GM19397 (cell line): ENCODE measurements at regions not wholly inside any gene's neighbourhood (a gene's known extent, or its start where the extent isn't known, plus 50 kb on each side); places are given as distances from the start of the nearest gene placed in this dataset.
"Not testable (repeated sequence)": the region's sequence is repeated elsewhere in the genome, so short reads cannot be mapped to it uniquely, and the experiment has no call there.

Experiments
- ATAC-seq: cut with Tn5 transposase; IDR thresholded peaks from one replicate; pipeline ENCODE4 v1.9.1; 2021; ENCODE audit warnings: mild to moderate bottlenecking, moderate library complexity; ENCODE audit not compliant: unreplicated experiment

DNA sequence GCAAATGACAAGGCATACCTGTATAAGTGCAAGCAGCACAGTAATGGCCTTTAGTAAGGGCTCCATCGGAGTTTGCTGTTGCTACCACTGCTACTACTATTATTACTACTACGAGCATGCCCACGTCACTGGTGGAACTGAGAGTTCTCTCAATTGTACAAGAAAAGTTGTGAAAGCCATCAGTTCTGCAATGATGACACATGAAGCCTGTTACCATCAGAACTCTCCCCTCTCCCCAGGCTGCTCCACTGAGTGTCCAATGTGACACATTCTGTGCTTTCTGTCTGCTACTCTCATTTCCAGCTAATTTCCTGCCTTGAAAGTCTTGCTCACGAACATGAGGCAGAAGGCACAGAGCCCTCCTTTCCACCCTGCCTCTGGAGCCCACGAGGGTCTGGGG, 263.2 kb upstream of the MGMT start:
- ATAC-seq: no peak

DNA sequence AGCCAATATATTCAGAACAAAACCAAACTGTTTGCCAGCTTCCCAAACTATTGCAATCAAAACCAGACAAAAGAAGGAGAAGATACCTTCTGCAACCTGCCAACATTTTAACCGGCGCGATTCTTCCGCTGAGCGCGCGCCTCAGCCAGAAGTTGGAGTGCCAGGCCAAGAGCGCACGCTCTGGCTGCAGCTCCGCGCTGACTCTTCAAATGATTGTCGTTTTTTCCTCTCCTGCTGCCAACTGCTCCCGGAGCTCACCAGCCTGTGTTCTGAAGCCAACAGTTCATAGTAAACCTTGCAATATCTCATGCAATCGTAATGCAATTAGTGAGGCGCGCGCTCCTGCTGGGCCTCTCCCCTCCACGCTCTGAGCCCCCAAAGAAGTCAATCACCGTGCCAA, 259.7 kb upstream of the MGMT start:
- no peak for ATAC-seq

DNA sequence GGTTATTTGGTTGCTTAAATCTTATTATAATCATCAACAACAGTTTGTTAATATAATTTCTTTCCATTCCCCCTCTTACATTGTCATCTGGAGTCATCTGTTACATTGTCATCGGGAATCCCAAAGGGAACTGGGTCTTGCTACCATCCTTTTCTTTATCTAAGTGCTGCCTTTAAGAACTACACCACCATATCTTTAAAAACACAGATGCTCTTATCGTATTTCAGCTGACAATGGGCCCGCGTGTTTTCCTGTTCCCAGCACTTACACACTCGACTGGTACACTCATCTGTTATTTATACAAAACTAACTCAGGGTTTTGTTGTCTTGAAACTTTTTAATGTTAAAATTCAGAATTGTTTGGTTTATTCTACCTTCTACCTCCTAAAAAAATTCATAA, 256.2 kb upstream of the MGMT start:
- no peak for ATAC-seq

DNA sequence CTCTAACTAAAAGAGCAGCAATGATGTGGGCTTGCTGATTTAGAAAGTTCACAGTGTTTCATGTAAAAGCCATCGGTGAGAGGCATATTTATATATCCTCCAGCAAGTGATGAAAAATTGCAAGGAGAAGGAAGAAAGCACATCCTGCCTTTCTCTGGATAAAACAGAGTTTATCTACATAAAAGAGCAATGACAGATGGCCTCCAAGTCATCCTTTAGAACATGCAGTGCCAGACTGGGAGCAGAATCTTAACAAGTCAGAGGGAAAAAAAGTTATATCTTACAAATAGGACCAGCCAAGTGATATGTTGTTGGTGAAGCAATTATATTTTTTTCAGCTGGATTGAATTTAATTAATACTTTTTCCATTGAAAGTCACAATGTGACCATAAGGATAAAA, 253.8 kb upstream of the MGMT start:
- ATAC-seq: no peak

DNA sequence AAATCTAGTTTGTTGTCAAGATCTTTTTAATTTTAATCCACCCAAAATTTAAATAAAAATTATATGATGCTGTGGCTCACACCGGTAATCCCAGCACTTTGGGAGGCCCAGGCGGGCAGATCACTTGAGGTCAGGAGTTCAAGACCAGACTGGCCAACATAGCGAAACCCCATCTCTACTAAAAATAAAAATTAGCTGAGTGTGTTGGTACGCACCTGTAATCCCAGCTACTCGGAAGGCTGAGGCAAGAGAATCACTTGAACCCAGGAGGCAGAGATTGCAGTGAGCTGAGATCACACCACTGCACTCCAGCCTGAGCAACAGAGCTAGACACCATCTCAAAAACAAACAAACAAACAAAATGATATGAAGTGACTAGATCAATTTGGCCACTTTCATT, 253.0 kb upstream of the MGMT start:
- not testable (repeated sequence) for ATAC-seq

DNA sequence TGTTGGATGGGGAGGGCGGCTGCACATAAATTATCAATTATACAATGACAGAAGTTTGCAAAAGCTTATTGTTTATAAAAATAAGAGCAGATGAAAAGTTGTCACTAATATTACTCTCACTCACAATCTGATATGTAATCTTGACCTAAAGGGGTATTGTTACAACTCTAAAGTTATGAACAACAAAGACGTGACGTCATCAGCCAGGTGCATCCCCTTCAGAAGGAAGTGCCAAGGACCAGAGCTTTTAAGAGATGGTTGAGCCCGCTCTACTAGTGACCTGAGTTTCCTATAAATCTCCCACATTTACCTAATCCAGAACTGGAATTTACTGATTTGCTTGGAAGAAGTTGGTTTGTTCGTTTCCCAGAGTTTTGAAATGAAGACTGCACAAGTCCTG, 247.7 kb upstream of the MGMT start:
- ATAC-seq: no peak

DNA sequence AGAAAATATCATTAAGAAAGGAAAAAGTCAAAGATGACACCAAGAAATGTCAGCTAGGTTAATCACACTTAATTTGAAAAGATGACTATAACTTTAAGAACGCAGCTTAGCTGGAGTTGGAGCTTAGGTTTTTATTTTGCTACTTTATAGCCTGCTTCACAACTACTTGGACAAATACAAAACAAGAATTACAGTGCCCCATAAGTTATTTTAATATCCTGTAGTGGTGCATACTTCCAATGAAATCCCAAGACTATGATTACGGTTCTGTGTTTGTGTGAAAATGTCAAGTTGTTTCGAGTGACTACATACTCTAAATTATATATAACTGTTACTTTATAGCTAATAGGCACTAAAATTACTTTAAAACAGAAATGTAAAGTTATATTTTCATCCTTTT, 244.6 kb upstream of the MGMT start:
- ATAC-seq: no peak

DNA sequence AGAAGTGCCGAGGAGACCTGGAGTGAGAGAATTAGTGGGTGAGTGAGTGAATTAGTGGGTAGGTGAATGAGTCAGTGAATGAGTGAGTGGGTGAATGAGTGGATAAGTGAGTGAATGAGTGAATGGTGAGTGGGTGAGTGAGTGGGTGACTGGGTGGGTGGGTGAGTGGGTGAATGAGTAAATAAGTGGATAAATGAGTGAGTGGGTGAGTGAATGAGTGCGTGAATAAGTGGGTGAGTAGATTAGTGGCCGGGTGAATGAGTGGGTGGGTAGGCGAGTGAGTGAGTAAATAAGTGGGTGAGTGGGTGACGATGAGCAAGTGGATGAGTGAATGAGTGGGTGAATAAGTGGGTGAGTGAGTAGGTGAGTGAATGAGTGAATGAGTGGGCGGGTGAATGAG, 243.7 kb upstream of the MGMT start:
- no peak for ATAC-seq

DNA sequence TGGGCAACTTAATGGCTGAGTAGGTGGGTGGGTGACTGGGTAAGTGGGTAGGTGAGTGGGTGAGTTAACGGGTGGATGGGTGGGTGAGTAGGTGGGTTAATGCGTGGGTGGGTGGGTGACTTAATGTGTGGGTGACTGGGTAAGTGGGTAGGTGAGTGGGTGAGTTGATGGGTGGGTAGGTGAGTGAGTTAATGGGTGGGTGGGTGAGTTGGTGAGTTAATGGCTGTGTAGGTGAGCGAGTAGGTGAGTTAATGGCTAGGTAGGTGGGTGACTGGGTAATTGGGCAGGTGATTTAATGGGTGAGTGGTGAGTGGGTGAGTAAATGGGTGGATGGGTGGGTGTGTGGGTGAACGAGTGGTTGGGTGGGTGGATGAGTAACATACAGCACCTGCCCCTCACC, 243.0 kb upstream of the MGMT start:
- ATAC-seq: no peak

DNA sequence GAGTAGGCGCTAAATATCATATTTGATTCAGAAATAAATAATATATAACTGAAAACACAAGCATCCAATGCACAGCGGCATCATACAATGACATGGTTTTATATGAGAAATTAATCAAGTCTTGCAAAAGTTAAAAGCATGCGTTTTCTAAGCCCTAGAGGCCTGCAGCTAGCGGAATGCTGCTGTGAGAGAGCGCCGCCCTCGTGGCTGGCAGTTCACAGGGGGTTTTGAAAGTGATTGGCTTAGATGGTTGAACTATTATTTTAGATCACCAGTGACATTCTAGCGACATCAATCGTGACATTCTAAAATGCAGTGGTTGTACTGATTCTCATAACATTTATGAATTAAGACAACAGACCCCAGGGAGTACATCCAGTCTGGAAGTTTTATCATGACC, 235.2 kb upstream of the MGMT start:
- no peak for ATAC-seq

DNA sequence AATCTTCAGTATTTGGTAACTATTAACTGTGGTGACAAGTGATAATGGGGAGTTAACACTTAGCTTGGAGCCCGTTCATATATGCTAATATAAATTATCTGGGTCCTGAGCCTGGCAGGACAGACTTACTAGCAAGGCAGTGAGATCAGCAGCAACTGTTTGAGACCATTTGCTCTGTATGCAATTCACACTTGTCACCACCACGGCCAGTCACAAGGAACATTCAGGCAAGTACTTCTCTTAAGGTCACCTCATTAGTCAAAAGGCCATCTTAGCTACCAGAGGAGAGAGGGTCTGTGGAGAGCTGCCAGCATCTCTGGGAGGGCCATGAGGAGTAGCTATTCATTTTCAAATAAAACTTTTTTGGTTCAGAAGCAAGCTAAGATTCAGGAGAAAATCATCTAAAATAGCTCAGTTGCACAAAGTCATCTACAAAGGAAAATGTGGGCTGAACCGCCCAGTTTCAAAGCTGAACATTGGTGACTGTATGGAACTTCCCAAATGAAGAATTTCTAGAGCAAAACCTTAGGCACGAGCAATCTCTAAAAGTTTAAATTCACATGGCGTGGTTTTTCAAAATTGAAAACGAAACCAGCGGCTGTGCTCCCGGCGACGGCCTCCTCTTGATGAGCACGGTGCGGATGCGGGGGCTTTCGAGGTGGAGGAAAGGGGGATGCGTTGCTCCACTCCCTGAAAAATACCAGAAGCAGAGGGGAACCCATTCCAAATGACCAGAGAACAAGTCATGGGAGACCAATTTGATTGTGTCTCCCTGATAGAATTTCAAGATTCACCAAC, 233.5 kb upstream of the MGMT start:
- ATAC-seq: no peak

DNA sequence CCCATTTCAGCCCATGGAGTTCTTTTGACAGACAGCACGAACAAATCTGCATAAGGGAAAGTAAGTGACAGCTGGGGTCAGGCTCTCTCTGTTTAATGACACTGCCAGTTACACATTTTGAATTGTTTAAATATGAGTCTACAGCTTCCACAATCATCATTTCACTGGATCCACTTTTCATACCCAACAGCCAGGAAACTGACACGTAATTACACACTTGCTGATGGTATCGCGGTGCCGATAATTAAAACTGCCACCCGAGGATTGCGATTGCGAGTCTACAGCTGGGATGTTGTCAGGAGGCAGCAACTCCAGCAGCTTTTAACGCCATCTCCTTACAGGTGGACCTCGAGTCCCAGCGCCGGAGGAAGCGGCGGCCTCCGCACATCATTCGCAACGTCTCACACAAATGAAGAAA, 230.8 kb upstream of the MGMT start:
- ATAC-seq: no peak

DNA sequence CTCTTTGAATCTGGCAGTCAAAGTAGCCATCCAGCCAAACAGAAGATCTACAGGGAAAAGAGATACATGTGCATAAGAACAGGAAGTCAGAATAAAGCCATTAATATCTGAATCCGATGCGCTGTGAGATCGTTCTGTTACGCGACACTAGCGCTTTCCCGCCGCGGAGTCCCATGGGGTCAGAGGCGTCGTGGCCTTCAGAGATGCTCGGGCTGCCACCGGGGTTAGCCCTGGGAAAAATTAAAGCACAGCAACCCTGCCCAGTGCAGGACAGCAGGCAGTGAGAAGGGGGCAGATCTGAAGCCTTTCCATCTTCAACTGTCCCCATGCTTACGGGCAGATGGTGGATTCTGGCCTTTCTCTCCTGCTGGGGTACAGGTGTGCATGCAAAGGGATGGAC, 225.6 kb upstream of the MGMT start:
- ATAC-seq: no peak

DNA sequence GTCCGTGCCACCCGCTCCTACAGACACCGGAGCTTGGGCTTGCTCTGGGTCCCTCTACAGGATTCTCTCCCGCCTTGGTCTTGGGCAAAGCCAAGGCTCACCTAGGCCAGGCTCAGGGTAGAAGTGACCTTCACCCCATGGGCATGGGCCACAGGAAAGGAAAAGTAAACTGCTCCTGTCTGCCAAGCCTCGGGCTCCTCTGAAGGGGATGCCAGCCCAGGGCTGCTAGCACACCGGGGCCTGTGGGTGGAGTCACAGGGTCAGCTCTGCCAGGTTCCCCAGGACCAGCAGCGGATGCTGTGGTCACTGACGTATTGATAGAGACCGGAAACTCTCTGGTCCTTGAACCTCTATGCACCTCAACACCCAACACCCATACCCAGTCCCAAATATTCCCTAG, 222.7 kb upstream of the MGMT start:
- ATAC-seq: no peak

DNA sequence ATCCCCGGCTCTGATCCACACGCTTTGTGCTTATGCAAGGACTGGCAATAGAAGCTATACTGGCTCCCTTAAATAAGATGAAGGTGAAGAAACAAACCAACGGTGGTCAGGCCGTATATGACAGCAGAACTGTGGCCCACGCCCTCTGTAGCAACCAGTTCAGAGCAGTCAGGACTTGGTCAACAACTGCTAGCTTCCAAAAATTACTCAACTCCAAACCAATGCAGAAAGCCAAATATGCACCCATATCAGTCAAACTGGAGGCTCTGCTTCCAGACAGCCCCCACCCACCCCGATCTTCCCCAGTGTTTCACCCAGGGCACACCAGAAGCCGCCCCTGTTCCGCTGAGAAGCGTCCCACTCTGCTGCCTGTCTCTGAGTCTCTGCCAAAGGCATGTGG, 222.3 kb upstream of the MGMT start:
- no peak for ATAC-seq

DNA sequence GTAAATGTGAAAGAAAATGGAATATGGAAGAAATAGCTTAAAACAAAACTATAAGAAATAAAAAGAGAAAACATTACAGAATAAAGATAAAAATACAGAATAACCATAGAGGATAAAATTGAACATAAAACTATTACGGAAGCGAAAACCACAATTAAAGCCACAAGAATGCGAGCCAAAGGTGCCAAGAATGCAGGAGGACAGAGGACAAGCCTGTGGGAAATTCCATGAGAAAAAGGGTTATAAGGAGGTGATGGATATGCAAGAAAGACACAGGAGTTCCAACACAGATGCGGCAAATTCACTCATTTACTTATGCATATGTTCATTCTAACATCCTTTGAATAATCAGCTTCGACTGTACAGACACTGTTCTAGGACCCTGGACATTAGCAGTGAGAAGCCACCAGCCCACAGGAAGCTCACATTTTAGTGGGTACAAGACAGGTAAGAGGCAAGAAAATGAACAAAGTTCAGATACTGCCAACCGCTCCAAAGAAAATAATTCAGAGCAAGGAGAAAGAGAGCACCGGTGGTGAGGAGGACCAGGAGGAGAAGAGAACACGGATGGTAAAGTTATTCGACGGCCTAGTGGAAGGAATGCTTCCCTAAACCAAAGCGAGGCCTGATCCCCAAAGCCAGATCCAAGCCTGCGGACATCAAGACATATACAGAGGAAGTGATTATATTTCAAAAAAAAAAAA, 213.7 kb upstream of the MGMT start:
- ATAC-seq: no peak

DNA sequence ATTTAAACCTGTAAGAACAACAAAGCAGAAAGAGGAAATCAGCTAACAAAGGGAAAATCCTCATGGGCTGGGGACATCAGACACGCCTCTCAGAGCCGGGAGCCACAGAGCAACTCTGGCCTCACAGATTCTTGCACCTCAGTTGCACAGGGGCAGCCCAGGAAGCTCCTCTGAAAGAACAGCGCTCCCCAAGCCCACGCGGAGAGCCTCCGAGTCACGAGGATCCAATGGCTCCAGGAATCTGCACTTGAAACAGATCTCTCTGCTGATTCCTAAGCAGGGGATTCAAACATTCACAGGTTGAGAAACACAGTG, 213.2 kb upstream of the MGMT start:
- ATAC-seq: no peak

DNA sequence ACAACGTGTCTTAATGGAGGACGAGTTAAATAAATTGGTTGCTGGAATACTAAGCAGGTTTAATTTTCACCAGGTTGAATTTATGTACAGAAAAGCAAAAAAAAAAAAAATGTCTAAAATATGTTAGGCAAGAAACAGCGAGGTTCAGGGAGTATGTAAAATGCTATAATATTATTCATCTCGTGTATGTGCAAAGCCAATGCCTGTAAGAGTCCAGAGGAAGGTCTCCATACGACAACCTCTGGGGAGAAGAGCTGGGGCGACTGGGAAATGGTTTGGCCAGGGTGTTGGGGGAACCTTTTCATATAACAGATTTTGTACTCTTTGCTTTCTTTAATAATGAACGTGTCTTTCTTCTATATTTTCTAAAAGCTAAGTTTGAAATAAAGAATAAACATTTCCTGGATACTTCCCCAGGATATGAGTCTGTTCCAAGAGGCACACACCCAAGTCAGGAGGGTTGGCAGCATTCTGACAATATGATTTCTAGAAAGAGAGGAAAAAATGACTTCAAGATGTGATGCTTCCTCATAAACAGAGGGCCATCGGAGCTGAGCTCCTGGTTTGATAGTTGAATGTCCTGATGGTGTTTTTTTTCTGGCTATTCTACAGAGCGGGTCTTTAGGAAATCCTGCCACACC, 208.6 kb upstream of the MGMT start:
- no peak for ATAC-seq

DNA sequence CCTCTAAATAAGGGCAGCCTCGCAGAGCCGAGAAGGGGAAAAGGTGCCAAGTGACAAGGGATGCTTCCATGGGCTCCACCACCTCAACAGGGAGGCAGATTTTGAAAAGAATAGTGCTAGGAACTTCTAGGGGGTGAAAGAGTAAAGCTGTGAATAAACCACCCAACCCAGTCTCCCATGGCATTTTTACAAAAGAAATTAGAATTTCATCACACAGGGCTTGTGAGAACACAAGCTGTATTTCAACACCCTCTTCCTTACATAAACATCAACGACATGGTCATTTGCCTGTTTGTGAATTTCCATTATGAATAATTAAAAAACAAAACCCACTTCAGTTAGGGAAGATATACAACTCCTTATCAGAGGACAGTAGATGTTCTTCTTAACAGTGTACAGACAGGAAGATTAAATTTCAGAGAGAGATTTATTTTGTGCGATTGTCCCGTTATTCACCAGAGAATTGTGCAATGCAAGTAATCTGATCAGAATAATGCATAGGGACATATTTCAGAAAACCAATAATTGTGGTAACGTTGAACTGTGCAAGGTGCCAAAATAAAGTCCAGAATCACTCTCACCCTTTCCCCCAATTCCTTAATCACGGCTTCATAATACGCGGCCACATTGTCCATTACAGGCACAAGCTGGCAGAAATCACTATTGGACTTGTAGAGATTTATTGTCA, 207.8 kb upstream of the MGMT start:
- no peak for ATAC-seq

DNA sequence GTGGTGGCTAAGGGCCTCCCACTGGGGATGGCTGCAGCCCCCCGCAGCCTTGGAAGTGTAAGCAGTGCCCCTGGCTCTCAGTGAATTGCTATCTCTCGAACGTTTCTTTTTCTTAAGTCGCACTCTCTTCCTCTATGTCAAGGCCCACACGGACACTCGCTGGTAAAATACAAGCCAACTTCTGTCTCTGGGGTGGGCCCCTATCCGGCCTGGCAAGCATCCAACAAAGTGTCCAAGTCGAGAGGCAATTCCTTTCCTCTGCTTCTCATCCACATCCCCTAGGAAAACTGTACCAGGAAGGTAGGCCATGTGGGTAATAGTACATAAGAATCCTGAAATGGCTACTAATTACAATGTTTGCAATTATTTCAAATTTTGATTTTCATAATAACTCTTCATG, 194.9 kb upstream of the MGMT start:
- ATAC-seq: no peak

DNA sequence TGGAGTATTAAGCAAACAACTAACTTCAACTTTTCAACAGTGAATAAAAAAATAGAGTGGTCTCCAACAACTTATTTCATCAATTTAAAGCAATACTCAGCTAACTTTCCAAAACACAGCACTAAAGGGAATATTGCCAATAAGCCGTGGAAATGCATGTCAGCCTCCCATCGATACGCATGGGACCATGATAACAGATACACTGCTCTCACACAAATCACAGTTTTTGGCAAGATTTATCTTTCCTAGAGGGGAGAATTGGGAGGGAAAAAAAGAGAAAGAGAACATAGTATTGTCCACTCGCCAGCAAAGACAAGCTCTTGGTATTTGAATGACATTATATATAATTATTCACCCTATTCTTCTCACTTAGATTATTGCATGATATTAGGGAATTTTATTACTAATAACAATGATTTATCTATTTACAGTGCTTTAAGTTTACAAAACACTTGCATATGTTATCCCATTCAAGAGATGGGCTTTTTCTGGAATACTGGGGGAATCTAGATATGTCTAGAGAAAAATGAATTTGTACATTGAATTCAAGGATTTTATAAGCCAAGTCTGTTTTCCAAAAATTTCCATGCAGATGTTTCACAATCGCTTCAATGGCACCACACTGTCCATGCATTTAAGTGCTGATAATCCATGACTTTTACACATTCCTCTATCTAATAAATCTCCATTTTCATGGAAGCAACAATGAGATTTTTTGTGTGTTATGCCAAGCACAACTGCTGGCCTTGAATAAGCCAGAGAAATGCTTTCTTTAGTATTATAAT, 194.0 kb upstream of the MGMT start:
- ATAC-seq: no peak
